Stimulated activated CD8-positive, alpha-beta memory T cell treated with anti-CD3 and anti-CD28 coated beads, Interleukin-4, amount 100 ng/mL, for 24 hours (primary cell): ENCODE measurements at regions not wholly inside any gene's neighbourhood (a gene's known extent, or its start where the extent isn't known, plus 50 kb on each side); places are given as distances from the start of the nearest gene placed in this dataset.
"Not testable (repeated sequence)": the region's sequence is repeated elsewhere in the genome, so short reads cannot be mapped to it uniquely, and the experiment has no call there.

Source experiments
- DNase-seq: peaks from one replicate; pipeline ENCODE4 v3.0.0-alpha.2; 2020; ENCODE audit warnings: low read depth

- peak; percentile 63 for DNase-seq
These were observed 741.8 kb downstream of the TMEM121 start for GRCh38 chr14:106268013-106268727.

- DNase-seq, result no peak
These were observed 742.6 kb downstream of the TMEM121 start for GRCh38 chr14:106269029-106269428.

DNA sequence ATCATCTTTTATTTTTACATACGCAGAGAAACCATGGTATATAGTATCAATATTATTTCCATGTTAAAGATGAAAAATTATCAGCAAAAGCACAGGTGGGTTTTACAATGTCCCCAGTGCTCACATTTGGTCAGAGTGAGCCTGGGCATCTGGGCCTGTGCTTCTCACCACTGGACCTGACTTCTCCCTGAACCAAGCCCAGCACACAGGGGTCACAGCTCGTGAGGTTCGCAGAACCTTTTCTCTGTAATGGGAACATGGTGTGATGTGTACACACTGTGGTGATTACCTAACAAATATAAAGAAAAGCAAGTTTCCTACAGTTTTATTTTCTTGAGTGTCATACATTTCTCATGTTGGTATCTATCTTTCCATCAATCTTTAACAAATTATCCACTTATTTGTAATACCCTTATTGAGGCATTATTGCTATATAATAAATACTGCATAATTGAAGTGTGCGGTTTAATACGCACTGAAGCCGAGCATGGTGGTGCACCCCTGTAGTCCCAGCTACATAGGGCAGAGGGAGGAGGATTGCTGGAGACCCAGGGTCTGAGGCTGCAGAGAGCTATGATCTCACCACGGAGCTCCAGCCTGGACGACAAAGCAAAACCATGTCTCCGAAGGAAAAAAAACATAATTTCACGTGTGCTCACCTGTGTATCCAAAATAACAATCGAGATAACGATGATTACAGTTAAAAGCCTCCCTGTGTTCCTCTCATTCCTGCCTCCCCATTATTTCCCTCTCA, 743.2 kb downstream of the TMEM121 start:
- DNase-seq, result no peak

GRCh38 chr14:106270476-106271121, 744.2 kb downstream of the TMEM121 start:
- DNase-seq, result not testable (repeated sequence)

- DNase-seq, result no peak
These were observed 750.2 kb downstream of the TMEM121 start for GRCh38 chr14:106276326-106277267.

GRCh38 chr14:106277503-106277902, 751.1 kb downstream of the TMEM121 start:
- DNase-seq, result no peak

- DNase-seq, result no peak
These were observed 754.5 kb downstream of the TMEM121 start for GRCh38 chr14:106280876-106281275.

DNA sequence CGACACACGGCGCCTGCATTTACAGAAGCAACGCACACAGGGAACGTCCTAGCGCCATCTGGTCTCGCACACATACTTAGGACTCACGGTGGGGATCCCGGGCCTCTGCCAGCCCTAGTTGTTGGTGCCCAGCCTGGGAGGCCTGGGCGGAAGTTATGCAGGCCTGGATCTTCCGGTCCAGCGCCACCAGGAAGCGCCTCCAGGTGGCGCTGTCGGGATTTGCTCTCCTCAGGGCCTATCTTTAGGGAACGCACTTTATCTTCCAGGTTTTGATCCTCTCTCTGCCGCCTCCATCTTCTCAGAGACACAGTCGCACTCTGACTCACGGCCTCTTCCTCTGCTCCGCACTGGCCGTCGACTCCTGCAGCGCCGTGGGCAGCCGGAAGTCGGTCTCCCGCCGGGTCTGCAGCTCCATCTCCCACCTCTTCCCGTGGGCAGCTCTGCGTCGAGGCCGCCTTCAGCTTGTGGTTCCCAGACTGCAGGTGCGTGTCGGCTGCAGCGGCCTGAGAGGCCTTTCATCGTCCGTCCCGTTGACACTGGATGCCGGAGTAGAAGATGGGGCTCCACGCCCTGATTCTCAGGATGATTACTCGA, 760.4 kb downstream of the TMEM121 start:
- no peak for DNase-seq

- DNase-seq, result no peak
These were observed 761.1 kb downstream of the TMEM121 start for GRCh38 chr14:106287506-106287905.

GRCh38 chr14:106291626-106292025, 765.2 kb downstream of the TMEM121 start:
- DNase-seq, result no peak

DNA sequence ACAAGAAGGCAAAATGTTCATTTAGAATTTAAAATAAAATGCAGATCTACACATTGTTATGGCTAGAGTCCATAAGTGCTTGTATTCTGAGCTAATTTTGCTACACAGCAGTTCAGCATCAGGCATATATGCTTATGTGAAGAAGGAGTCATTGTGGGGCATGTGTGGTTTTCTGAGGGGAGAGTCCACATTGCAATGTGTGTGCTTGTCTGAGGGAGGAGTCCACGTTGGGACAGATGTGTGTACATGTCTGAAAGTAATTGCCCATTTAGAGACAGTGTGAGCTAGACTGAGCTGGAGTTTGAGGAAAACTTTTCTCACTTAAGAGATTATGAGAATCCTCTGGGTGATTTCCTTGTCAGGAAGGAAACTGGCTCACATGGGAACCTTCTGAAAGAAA, 767.9 kb downstream of the TMEM121 start:
- no peak for DNase-seq

DNA sequence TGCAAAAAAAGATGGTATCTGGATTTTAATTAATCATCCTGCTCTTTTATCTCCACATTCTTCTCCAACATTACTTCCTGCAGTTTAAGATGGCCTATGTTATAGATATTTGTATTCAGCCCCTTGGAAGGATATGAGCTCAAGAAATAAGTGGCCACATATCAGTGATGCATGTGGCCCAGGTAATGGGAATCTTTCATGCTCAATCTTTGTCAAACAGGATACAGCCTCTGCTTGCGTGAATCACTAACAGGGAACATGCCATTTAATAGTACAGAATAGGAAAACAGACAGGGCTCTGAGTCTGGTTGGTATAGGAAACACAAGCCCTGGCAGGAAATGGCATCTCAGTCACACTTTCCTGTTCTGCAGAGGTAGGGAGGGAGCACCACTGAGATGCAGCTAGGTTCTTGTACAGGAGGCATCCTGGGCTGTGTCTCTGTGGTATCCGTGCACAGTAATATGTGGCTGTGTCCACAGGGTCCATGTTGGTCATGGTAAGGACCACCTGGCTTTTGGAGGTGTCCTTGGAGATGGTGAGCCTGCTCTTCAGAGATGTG, 774.6 kb downstream of the TMEM121 start:
- not testable (repeated sequence) for DNase-seq

DNA sequence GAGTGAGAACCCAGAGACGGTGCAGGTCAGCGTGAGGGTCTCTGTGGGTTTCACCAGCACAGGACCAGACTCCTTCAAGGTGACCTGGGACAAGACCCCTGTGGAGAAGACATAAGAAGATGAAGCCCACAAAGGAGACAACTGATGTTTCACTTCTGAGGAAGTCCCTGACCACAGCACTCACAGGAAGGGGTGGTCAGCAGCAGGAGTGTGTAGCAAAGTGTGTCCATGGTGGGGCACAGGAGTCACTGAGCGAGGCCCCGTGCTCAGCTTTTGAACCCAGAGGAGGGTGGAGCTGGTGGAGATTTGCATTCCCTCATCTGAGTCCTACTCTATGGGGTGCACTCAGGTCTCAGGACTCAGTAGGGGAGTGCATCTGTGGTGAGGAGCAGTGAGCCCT, 775.2 kb downstream of the TMEM121 start:
- DNase-seq, result not testable (repeated sequence)

- DNase-seq, result no peak
These were observed 776.3 kb downstream of the TMEM121 start for GRCh38 chr14:106302661-106303060.

DNA sequence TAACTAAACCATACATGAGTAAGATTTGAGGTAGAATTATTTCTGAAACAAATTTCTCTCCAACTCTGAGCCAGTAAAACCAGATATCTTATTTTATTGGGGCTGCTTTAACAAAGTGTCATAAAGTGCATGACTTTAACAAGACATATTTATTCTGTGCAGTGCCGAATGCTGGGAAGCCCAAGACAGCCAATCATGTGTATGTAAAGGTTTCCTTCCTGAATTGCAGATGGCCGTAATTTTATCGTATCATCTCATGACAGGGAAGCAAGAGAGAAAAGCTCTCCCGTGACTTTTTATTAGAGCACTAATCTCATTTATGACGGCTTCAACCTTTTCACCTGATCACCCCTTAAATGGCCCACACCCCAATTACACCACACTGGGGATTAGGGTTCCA, 777.9 kb downstream of the TMEM121 start:
- DNase-seq, result no peak

GRCh38 chr14:106308839-106309389, 782.5 kb downstream of the TMEM121 start:
- DNase-seq, result peak; percentile 67

DNA sequence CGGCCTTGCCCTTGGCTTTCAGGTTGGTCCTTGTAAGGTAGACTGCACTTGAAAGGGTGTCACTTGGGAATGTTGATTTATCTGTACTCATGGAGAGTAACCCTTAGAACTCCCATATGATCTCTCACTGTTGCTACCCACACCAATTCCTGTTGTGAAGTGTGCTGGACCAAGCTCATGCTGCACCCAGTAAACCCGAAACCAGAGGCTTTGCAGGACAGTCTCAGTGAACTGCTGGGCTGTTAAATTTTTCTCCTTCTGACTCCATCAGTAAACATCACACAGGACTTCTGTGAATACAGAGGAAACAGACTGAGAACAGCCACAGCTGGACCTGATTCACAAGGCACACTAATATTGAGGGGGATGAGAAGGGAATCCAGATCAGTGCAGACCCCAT, 783.0 kb downstream of the TMEM121 start:
- DNase-seq, result no peak

DNA sequence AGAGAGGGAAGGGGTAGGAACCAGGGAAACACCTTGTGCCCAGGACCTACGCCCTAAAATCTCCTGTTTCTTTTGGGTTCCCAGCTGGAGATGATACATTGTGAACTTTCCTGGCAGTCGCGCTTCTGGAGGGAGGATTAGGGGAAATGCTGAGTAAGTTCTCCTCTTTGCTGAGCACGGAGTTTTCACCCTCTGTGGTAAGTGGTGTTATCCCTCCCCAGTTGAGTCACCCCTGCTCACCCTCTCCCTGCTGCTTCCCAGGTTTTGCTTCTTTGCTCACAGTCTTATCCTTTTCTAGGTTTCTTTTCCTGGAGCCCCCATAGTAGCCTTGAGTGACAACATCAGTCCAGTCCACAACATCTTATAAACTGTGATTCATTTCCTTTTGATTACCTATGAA, 789.1 kb downstream of the TMEM121 start:
- DNase-seq, result no peak

DNA sequence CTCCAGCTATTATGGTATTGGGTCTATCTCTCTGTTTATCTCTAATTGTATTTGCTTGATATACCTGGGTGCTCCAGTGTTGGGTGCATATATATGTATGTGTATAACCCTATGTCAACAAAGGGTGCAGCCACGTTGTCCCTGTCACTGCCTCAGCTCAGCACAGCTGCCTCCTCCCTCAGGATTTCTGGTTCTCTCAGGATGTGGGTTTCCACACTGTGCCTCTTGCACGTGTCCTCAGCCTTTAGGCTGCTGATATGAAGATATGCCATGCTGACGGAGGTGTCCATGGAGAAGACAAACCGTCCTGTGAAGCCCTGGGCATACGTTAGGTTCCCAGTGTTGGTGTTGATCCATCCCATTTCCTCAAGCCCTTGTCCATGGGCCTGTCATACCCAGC, 791.2 kb downstream of the TMEM121 start:
- no peak for DNase-seq

- DNase-seq, result peak; percentile 30
These were observed 792.3 kb downstream of the TMEM121 start for GRCh38 chr14:106318700-106319099.

- DNase-seq, result not testable (repeated sequence)
These were observed 797.6 kb downstream of the TMEM121 start for GRCh38 chr14:106323970-106324369.
